ENCODE measurements at regions not wholly inside any gene's neighbourhood (a gene's known extent, or its start where the extent isn't known, plus 50 kb on each side); places are given as distances from the start of the nearest gene placed in this dataset.

DNA sequence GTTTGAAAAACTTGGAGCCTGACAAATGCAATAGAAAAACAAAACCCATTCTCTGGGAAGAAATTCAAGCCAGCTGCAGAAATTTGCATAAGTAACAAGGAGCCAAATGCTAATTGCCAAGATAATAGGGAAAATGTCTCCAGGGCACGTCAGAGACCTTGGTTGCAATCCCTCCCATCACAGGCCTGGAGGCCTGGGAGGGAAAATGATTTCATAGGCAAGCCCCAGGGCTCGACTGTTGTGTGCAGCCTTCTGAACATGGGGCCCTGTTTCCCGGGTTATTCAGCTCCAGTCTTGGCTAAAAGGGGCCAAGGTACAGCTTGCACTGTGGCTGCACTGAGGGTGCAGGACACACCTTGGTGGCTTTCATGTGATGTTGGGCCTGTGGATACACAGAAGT lies 760.4 kb upstream of the PABPC4L start:
- no peak overlapping the region for H3K4me3 ChIP-seq (ENCODE audit: low read depth, low read length)
- TF ChIP-seq, protein P1, sequence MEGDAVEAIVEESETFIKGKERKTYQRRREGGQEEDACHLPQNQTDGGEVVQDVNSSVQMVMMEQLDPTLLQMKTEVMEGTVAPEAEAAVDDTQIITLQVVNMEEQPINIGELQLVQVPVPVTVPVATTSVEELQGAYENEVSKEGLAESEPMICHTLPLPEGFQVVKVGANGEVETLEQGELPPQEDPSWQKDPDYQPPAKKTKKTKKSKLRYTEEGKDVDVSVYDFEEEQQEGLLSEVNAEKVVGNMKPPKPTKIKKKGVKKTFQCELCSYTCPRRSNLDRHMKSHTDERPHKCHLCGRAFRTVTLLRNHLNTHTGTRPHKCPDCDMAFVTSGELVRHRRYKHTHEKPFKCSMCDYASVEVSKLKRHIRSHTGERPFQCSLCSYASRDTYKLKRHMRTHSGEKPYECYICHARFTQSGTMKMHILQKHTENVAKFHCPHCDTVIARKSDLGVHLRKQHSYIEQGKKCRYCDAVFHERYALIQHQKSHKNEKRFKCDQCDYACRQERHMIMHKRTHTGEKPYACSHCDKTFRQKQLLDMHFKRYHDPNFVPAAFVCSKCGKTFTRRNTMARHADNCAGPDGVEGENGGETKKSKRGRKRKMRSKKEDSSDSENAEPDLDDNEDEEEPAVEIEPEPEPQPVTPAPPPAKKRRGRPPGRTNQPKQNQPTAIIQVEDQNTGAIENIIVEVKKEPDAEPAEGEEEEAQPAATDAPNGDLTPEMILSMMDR (IDR thresholded peaks at IDR 0.05; ENCODE audit: borderline replicate concordance, insufficient read depth, low read depth, low read length) = no peak

DNA sequence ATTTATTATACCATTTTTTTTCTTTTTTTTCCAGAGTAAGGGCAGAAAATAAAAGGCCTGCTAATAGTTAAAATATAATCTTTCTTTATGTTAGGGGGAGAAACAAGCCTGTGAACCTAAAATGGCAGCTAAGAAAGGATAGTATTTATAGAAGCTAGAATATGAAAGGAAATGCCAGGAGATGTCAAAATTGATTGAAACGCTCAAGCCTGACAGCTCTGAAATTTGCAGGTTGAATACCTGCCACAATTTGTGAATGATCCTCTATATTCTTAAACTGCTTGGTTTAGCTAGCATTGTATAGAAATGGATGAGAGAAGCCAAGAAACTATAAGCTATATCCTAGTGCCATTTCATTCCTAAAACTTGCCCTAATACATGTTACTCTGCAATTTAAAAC lies 757.3 kb upstream of the PABPC4L start:
- TF ChIP-seq, protein P1 (IDR thresholded peaks at IDR 0.05; ENCODE audit: borderline replicate concordance, insufficient read depth, low read depth, low read length) = no peak
- H3K4me3 ChIP-seq (ENCODE audit: low read depth, low read length) = no peak overlapping the region

DNA sequence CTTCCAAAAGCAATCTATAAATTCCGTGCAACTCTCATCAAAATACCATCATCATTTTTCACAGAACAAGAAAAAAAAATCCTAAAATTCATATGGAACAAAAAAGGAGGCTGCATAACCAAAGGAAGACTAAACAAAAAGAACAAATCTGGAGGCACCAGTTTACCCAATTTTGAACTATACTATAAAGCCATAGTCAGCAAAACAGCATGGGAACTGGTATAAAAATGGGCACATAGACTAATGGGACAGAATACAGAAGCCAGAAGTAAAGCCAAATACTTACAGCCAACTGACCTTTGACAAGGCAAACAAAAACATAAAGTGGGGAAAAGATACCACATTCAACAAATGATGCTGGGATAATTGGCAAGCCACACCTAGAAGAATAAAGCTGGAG lies 753.5 kb upstream of the PABPC4L start:
- TF ChIP-seq, protein P1 (IDR thresholded peaks at IDR 0.05; ENCODE audit: borderline replicate concordance, insufficient read depth, low read depth, low read length) = no peak
- H3K4me3 ChIP-seq (ENCODE audit: low read depth, low read length) = no peak overlapping the region

DNA sequence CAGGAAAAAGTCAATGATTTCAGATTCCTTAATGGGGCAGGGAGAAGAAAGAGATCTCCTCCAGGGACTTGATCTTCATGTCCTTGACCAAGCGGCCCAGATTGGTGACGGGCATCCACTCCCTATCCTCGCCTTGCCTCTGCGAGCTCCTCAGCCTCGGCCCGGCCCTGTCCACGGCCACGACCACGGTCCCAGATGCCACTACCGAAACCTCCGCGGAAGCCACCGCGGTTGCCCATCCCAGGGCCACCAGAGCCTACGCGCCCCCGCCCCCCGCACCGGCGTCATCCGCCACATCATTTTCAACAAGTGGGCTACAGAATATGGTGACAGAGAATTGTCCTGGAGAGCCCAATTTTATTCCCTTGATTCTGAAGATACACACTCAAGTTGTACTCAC lies 751.2 kb upstream of the PABPC4L start:
- TF ChIP-seq, protein P1 (IDR thresholded peaks at IDR 0.05; ENCODE audit: borderline replicate concordance, insufficient read depth, low read depth, low read length) = no peak
- H3K4me3 ChIP-seq (ENCODE audit: low read depth, low read length) = no peak overlapping the region

DNA sequence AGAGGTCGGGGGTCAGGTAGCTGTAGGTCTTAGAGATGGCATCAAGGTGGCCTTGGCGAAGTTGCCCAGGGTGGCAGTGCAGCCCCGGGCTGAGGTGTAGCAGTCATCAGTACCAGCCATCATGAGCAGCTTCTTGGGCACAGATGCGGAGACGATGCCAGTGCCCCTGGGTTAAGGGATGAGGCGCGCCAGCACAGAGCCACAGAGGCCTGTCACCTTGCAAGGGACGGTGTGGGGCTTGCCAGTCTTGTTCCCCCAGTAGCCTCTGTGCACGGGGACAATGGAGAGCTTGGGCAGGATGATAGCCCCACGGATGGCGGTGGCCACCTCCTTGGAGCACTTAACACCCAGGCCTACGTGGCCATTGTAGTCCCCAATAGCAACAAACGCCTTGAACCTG lies 750.7 kb upstream of the PABPC4L start:
- no peak overlapping the region for H3K4me3 ChIP-seq (ENCODE audit: low read depth, low read length)
- TF ChIP-seq, protein P1 (IDR thresholded peaks at IDR 0.05; ENCODE audit: borderline replicate concordance, insufficient read depth, low read depth, low read length) = no peak

DNA sequence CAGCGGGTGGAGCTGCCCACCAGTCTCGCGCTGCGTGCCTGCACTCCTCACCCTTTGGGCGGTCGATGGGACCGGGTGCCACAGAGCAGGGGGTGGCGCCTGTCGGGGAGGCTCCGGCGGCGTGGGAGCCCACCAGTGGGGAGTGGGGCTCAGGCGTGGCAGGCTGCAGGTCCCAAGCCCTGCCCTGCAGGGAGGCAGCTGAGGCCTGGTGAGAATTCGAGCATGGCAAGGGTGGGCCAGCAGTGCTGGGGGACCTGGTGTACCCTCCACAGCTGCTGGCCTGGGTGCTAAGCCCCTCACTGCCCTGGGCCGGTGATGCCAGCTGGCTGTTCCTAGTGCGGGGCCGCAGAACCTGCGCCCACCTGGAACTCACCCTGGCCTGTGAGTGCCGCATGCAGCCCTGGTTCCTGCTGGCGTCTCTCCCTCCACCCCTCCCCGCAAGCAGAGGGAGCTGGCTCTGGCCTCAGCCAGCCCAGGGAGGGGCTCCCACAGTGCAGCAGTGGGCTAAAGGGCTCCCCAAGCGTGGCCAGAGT lies 746.6 kb upstream of the PABPC4L start:
- no peak overlapping the region for H3K4me3 ChIP-seq (ENCODE audit: low read depth, low read length)
- TF ChIP-seq, protein P1 (IDR thresholded peaks at IDR 0.05; ENCODE audit: borderline replicate concordance, insufficient read depth, low read depth, low read length) = no peak

DNA sequence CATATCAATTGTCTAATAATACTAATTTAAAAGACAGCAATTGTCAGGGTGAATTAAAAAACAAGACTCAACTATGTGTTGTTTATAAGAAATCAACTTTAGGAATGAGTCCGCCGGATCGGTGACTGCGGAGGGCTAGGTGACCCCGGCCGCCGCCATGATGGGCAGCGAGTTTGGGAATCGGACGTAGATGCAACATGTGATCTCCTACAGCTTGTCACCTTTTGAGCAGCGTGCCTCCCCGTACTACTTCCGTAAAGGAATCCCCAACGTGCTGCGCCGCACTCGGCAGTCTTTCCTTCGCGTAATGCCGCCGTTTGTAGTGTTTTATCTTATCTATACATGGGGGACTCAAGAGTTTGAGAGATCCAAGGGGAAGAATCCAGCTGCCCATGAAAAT lies 742.5 kb upstream of the PABPC4L start:
- H3K4me3 ChIP-seq (ENCODE audit: low read depth, low read length) = no peak overlapping the region
- TF ChIP-seq, protein P1 (IDR thresholded peaks at IDR 0.05; ENCODE audit: borderline replicate concordance, insufficient read depth, low read depth, low read length) = no peak

Data from GM12875 (cell line).